OCI-LY1 (cell line): ENCODE measurements at regions not wholly inside any gene's neighbourhood (a gene's known extent, or its start where the extent isn't known, plus 50 kb on each side); places are given as distances from the start of the nearest gene placed in this dataset.

Experiments
- H2AFZ ChIP-seq: fragments of 200-600 bp; sonication (generic), shearing (Covaris generic); 2 replicates; pipeline ENCODE4 v1.6.0; 2014; ENCODE audit warnings: antibody characterized with exemption, mild to moderate bottlenecking, low read length
- H3F3A ChIP-seq: fragments of 200-600 bp; sonication (generic), shearing (Covaris generic); 2 replicates; pipeline ENCODE4 v1.6.0; 2014; ENCODE audit warnings: mild to moderate bottlenecking, antibody characterized with exemption, low read length, moderate library complexity; ENCODE audit not compliant: insufficient read depth
- H3K27ac ChIP-seq: fragments of 200-600 bp; sonication (generic); 2 replicates; pipeline ENCODE4 v1.5.1; 2014; ENCODE audit warnings: low read length, mixed run types, mild to moderate bottlenecking, low read depth; ENCODE audit not compliant: poor library complexity, severe bottlenecking
- H3K27me3 ChIP-seq: fragments of 200-600 bp; sonication (generic); 2 replicates; pipeline ENCODE4 v1.6.0; 2014; ENCODE audit warnings: antibody characterized with exemption, mild to moderate bottlenecking, low read length, moderate library complexity; ENCODE audit not compliant: insufficient read depth
- H3K36me3 ChIP-seq: fragments of 200-600 bp; sonication (generic); 2 replicates; pipeline ENCODE4 v1.6.1; 2014; ENCODE audit warnings: mild to moderate bottlenecking, antibody characterized with exemption, low read length, moderate library complexity, mixed read lengths; ENCODE audit not compliant: insufficient read depth
- H3K4me1 ChIP-seq: fragments of 200-600 bp; sonication (generic); 2 replicates; pipeline ENCODE4 v1.5.1; 2014; ENCODE audit warnings: mild to moderate bottlenecking, low read length, moderate library complexity; ENCODE audit not compliant: insufficient read depth, severe bottlenecking
- H3K4me2 ChIP-seq: fragments of 200-600 bp; sonication (generic), shearing (Covaris generic); 2 replicates; pipeline ENCODE4 v1.6.1; 2014; ENCODE audit warnings: low read length
- H3K4me3 ChIP-seq: fragments of 200-600 bp; sonication (generic); 2 replicates; pipeline ENCODE4 v1.5.1; 2014; ENCODE audit warnings: low read length, low read depth, mild to moderate bottlenecking, mixed read lengths; ENCODE audit not compliant: poor library complexity, severe bottlenecking
- H3K79me2 ChIP-seq: fragments of 200-600 bp; shearing (Covaris generic); 2 replicates; pipeline ENCODE4 v1.6.1; 2016; ENCODE audit warnings: mixed run types, low read length, mixed read lengths; ENCODE audit not compliant: insufficient read depth
- H3K9ac ChIP-seq: fragments of 200-600 bp; sonication (generic), shearing (Covaris generic); 2 replicates; pipeline ENCODE4 v1.6.1; 2014; ENCODE audit warnings: mild to moderate bottlenecking, low read length, mixed read lengths
- H3K9me2 ChIP-seq: fragments of 200-600 bp; sonication (generic), shearing (Covaris generic); 2 replicates; pipeline ENCODE4 v1.6.1; 2014; ENCODE audit warnings: low read depth, mild to moderate bottlenecking, low read length, mixed read lengths
- H3K9me3 ChIP-seq: fragments of 200-600 bp; shearing (Covaris generic); 2 replicates; pipeline ENCODE4 v1.6.1; 2014; ENCODE audit warnings: low read length, mixed read lengths
- H4K20me1 ChIP-seq: fragments of 200-600 bp; sonication (generic), shearing (Covaris generic); 2 replicates; pipeline ENCODE4 v1.6.0; 2016; ENCODE audit warnings: mild to moderate bottlenecking, low read length; ENCODE audit not compliant: insufficient read depth
- EZH2 ChIP-seq: fragments of 200-600 bp; sonication (generic), shearing (Covaris generic); IDR thresholded peaks from 2 replicates; pipeline ENCODE4 v1.8.0; 2017; ENCODE audit warnings: borderline replicate concordance, mixed run types, mild to moderate bottlenecking, antibody characterized with exemption, low read length, moderate library complexity, mixed read lengths
- TF ChIP-seq, protein P1 (sequence below): fragments of 200-600 bp; sonication (generic), shearing (Covaris generic); IDR thresholded peaks from 2 replicates; pipeline ENCODE4 v1.5.1; 2017; ENCODE audit warnings: mild to moderate bottlenecking, antibody characterized with exemption, low read length, moderate library complexity, mixed read lengths

DNA sequence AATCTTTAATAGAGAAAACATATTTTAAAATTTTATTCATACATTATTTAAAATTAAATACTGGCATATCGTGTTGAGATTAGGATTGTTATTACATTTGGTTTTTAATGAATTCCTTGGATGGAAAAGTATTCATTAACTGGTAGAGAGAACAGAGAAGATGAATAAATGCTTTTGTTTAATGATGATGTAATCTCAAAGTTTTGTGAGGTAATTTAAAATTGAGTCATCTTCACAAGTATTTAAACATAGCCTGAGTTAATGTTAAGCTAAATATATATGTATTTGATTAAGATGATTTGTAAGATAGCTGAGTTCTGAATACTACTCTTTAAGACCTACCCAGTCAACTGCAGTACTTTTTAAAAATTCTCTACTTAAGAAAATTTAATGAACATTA is 713.4 kb upstream of the VRK2 start:
- H3K9me3 ChIP-seq, result no peaks in the 10 kb centered on the region
- no peaks in the 10 kb centered on the region for H3K9me2 ChIP-seq
- H3K4me2 ChIP-seq, result no peak overlapping the region
- H3K36me3 ChIP-seq, result no peaks in the 10 kb centered on the region
- TF ChIP-seq, protein P1, sequence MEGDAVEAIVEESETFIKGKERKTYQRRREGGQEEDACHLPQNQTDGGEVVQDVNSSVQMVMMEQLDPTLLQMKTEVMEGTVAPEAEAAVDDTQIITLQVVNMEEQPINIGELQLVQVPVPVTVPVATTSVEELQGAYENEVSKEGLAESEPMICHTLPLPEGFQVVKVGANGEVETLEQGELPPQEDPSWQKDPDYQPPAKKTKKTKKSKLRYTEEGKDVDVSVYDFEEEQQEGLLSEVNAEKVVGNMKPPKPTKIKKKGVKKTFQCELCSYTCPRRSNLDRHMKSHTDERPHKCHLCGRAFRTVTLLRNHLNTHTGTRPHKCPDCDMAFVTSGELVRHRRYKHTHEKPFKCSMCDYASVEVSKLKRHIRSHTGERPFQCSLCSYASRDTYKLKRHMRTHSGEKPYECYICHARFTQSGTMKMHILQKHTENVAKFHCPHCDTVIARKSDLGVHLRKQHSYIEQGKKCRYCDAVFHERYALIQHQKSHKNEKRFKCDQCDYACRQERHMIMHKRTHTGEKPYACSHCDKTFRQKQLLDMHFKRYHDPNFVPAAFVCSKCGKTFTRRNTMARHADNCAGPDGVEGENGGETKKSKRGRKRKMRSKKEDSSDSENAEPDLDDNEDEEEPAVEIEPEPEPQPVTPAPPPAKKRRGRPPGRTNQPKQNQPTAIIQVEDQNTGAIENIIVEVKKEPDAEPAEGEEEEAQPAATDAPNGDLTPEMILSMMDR, result no peak
- no peak for TF ChIP-seq EZH2
- H3K27ac ChIP-seq, result no peak overlapping the region
- no peaks in the 10 kb centered on the region for H3K27me3 ChIP-seq
- no peak overlapping the region for H2AFZ ChIP-seq
- no peak overlapping the region for H3K9ac ChIP-seq
- no peak overlapping the region for H3K4me3 ChIP-seq
- H3F3A ChIP-seq, result no peaks in the 10 kb centered on the region
- no peaks in the 10 kb centered on the region for H3K4me1 ChIP-seq
- no peaks in the 10 kb centered on the region for H4K20me1 ChIP-seq
- H3K79me2 ChIP-seq, result no peaks in the 10 kb centered on the region

DNA sequence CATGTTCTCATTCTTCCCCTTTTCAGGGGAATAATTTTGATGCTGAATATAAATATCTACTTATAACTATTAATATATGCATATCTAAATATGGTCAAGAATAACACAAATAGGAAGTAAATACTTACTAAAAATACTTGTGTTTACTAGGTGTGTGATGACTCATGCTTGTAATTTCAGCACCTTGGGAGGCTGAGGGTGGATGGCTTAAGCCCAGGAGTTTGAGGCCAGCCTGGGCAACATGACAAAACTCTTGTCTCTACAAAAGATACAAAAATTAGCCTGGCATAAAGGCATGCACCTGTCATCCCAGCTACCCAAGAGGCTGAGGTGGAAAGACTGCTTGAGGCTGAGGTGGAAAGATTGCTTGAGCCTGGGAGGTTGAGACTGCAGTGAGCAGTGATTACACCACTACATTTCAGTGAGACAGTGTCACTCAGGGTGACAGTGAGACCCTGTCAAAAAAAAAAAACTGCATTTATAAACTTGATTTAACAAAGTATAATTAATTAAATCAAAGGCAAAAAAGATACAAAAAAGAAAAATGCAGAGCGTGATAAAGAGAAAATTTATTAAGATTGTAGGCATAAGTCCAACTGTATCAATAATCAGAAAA is 703.1 kb upstream of the VRK2 start:
- no peak overlapping the region for H3K9ac ChIP-seq
- H3K4me1 ChIP-seq, result no peaks in the 10 kb centered on the region
- H3K27ac ChIP-seq, result no peak overlapping the region
- H3K36me3 ChIP-seq, result no peaks in the 10 kb centered on the region
- H4K20me1 ChIP-seq, result no peaks in the 10 kb centered on the region
- no peak for TF ChIP-seq EZH2
- TF ChIP-seq, protein P1, result no peak
- no peaks in the 10 kb centered on the region for H3K79me2 ChIP-seq
- H3K9me2 ChIP-seq, result no peaks in the 10 kb centered on the region
- H3K9me3 ChIP-seq, result no peaks in the 10 kb centered on the region
- no peak overlapping the region for H3K4me3 ChIP-seq
- no peak overlapping the region for H2AFZ ChIP-seq
- H3F3A ChIP-seq, result no peaks in the 10 kb centered on the region
- no peaks in the 10 kb centered on the region for H3K27me3 ChIP-seq
- H3K4me2 ChIP-seq, result no peak overlapping the region

DNA sequence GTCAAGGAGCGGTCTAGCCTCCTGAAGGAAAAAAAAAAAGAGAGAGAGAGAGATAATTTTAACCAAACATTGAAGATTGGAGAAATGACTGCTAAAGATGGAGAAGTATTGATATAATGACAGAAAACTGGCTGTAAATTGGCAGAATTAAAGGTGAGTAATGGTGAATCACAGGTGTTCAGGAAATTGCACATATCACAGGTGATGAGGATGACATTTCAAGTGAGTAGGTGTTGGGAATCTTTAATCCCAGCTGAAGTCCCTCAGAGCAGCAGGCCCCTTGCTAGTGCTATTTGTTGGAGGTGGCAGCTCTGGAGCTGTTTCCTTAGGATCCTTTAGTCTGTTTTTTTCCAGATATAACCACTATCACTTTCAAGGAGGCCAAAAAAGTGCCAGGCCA is 678.4 kb upstream of the VRK2 start:
- H4K20me1 ChIP-seq, result no peaks in the 10 kb centered on the region
- no peaks in the 10 kb centered on the region for H3K9me3 ChIP-seq
- H3K9ac ChIP-seq, result no peak overlapping the region
- no peak overlapping the region for H3K4me3 ChIP-seq
- H3K36me3 ChIP-seq, result no peaks in the 10 kb centered on the region
- no peaks in the 10 kb centered on the region for H3K27me3 ChIP-seq
- no peaks in the 10 kb centered on the region for H3K9me2 ChIP-seq
- TF ChIP-seq EZH2, result no peak
- TF ChIP-seq, protein P1, result no peak
- no peaks in the 10 kb centered on the region for H3K79me2 ChIP-seq
- no peak overlapping the region for H2AFZ ChIP-seq
- H3K4me2 ChIP-seq, result no peak overlapping the region
- H3F3A ChIP-seq, result no peaks in the 10 kb centered on the region
- no peaks in the 10 kb centered on the region for H3K4me1 ChIP-seq
- H3K27ac ChIP-seq, result no peak overlapping the region
